ENCODE measurements at regions not wholly inside any gene's neighbourhood (a gene's known extent, or its start where the extent isn't known, plus 50 kb on each side); places are given as distances from the start of the nearest gene placed in this dataset.

DNA sequence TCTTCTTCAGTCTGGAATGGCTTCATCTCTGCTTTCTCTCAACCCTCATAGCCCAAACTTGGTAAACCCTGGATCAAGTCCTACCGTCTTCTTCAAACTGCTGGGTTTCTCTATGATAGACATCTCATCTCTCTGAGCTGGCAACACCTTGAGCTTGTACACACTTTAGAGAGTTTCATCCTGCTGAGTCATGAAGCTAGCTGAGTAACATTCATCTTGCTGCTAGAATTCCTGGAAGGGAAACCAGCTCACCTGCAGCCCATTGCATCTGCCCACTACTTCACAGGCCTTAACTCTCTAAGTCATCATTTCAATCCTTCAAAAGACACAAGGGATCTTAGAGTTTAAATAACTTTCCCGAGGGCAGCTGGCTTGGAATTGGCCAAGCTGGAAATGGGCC is 175.5 kb upstream of the RORA start:
- DNase-seq (ENCODE audit: low read depth, low spot score) (no peak), FAIRE-seq (no peak)
- Histone ChIP-seq H3K79me2 (ENCODE audit: control insufficient read depth, insufficient read depth, low read length) (no peaks in the 10 kb centered on the region), H3K4me2 (ENCODE audit: control insufficient read depth, extremely low read depth, insufficient read depth, low read depth, low read length) (no peak overlapping the region), H4K20me1 (ENCODE audit: control insufficient read depth, extremely low read depth, insufficient read depth, low read length) (no peaks in the 10 kb centered on the region), H2AFZ (ENCODE audit: control insufficient read depth, low read length) (no peak overlapping the region), H3K27me3 (ENCODE audit: control insufficient read depth, extremely low read depth, insufficient read depth, low read length) (no peaks in the 10 kb centered on the region), H3K4me1 (ENCODE audit: control insufficient read depth, extremely low read depth, insufficient read depth, low read length) (no peaks in the 10 kb centered on the region), H3K36me3 (ENCODE audit: control insufficient read depth in 2 of 2, extremely low read depth in 1 of 2, insufficient read depth in 2 of 2, low read length in 2 of 2) (no peaks in the 10 kb centered on the region), H3K27ac (ENCODE audit: control insufficient read depth, insufficient read depth, low read length) (no peak overlapping the region), H3K4me3 (ENCODE audit: control insufficient read depth in 2 of 3, extremely low read depth in 1 of 3, insufficient read depth in 2 of 3, low read depth in 1 of 3, low read length in 3 of 3) (no peak overlapping the region), H3K9me3 (ENCODE audit: control insufficient read depth, low read depth, low read length) (no peaks in the 10 kb centered on the region), H3K9ac (ENCODE audit: control insufficient read depth, extremely low read depth, insufficient read depth, low read length) (no peak overlapping the region), H3K9me1 (ENCODE audit: control insufficient read depth, extremely low read depth, insufficient read depth, low read length) (no peaks in the 10 kb centered on the region)
- TF ChIP-seq, protein P1, sequence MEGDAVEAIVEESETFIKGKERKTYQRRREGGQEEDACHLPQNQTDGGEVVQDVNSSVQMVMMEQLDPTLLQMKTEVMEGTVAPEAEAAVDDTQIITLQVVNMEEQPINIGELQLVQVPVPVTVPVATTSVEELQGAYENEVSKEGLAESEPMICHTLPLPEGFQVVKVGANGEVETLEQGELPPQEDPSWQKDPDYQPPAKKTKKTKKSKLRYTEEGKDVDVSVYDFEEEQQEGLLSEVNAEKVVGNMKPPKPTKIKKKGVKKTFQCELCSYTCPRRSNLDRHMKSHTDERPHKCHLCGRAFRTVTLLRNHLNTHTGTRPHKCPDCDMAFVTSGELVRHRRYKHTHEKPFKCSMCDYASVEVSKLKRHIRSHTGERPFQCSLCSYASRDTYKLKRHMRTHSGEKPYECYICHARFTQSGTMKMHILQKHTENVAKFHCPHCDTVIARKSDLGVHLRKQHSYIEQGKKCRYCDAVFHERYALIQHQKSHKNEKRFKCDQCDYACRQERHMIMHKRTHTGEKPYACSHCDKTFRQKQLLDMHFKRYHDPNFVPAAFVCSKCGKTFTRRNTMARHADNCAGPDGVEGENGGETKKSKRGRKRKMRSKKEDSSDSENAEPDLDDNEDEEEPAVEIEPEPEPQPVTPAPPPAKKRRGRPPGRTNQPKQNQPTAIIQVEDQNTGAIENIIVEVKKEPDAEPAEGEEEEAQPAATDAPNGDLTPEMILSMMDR (optimal IDR thresholded peaks at IDR 0.05 in 1 of 3, IDR thresholded peaks at IDR 0.05 in 1 of 3, conservative IDR thresholded peaks at IDR 0.05 in 1 of 3; ENCODE audit: extremely low read depth in 1 of 3, insufficient read depth in 2 of 3, low read length in 3 of 3) = no peak
- no peak for TF ChIP-seq EZH2 (IDR thresholded peaks at IDR 0.05; ENCODE audit: low read length)
- dilution Hi-C loops (cut with MboI; ENCODE audit: extremely low pct_ligation_motif_present, low sequenced_read_pairs) = no loop called here

DNA sequence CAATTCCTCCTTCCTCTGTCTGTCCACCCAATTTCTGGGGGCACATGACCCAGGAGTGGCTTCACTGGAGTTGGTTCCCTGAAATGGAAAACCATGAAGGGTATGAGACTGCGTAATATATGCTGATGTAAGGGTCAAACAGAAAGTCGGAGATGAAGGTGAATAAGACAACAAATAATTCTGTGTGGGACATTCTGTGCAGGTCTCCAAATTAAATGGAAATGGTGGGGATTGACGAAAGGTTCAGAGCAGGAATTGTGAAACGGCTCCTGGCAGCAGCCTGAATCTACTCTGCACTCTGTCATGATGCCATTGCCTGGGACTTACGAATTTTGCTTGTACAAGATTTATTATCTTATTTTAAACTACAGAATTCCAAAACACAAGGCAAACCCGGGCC is 174.8 kb upstream of the RORA start:
- TF ChIP-seq, protein P1 (optimal IDR thresholded peaks at IDR 0.05 in 1 of 3, IDR thresholded peaks at IDR 0.05 in 1 of 3, conservative IDR thresholded peaks at IDR 0.05 in 1 of 3; ENCODE audit: extremely low read depth in 1 of 3, insufficient read depth in 2 of 3, low read length in 3 of 3) = no peak
- Histone ChIP-seq H4K20me1 (ENCODE audit: control insufficient read depth, extremely low read depth, insufficient read depth, low read length) (no peaks in the 10 kb centered on the region), H3K79me2 (ENCODE audit: control insufficient read depth, insufficient read depth, low read length) (no peaks in the 10 kb centered on the region), H3K27ac (ENCODE audit: control insufficient read depth, insufficient read depth, low read length) (no peak overlapping the region), H3K4me2 (ENCODE audit: control insufficient read depth, extremely low read depth, insufficient read depth, low read depth, low read length) (no peak overlapping the region), H3K9me3 (ENCODE audit: control insufficient read depth, low read depth, low read length) (no peaks in the 10 kb centered on the region), H3K36me3 (ENCODE audit: control insufficient read depth in 2 of 2, extremely low read depth in 1 of 2, insufficient read depth in 2 of 2, low read length in 2 of 2) (no peaks in the 10 kb centered on the region), H3K9ac (ENCODE audit: control insufficient read depth, extremely low read depth, insufficient read depth, low read length) (no peak overlapping the region), H3K9me1 (ENCODE audit: control insufficient read depth, extremely low read depth, insufficient read depth, low read length) (no peaks in the 10 kb centered on the region), H2AFZ (ENCODE audit: control insufficient read depth, low read length) (no peak overlapping the region), H3K27me3 (ENCODE audit: control insufficient read depth, extremely low read depth, insufficient read depth, low read length) (no peaks in the 10 kb centered on the region), H3K4me1 (ENCODE audit: control insufficient read depth, extremely low read depth, insufficient read depth, low read length) (no peaks in the 10 kb centered on the region), H3K4me3 (ENCODE audit: control insufficient read depth in 2 of 3, extremely low read depth in 1 of 3, insufficient read depth in 2 of 3, low read depth in 1 of 3, low read length in 3 of 3) (no peak overlapping the region)
- no peak for DNase-seq (ENCODE audit: low read depth, low spot score)
- FAIRE-seq = no peak
- dilution Hi-C loops (cut with MboI; ENCODE audit: extremely low pct_ligation_motif_present, low sequenced_read_pairs) = no loop called here

Data from keratinocyte (primary cell).